Urinary bladder (tissue), 3 donors: ENCODE measurements at regions not wholly inside any gene's neighbourhood (a gene's known extent, or its start where the extent isn't known, plus 50 kb on each side); places are given as distances from the start of the nearest gene placed in this dataset.
"Not testable (repeated sequence)": the region's sequence is repeated elsewhere in the genome, so short reads cannot be mapped to it uniquely, and the experiment has no call there.

Source experiments
- DNase-seq: peaks from one replicate; pipeline ENCODE4 v3.0.0-alpha.2; 2015; ENCODE audit errors: extremely low spot score
- H3K27ac ChIP-seq: one replicate; pipeline ENCODE4 v1.5.1; 2013; ENCODE audit warnings: low read depth, mild to moderate bottlenecking, moderate library complexity
- H3K36me3 ChIP-seq: one replicate; pipeline ENCODE4 v1.6.1; 2013; ENCODE audit warnings: mild to moderate bottlenecking, moderate library complexity; ENCODE audit not compliant: insufficient read depth
- H3K4me1 ChIP-seq: one replicate; pipeline ENCODE4 v1.6.1; 2013; ENCODE audit warnings: mild to moderate bottlenecking, moderate library complexity; ENCODE audit not compliant: insufficient read depth
- H3K4me3 ChIP-seq: one replicate; pipeline ENCODE4 v1.5.1; 2013; ENCODE audit warnings: low read depth, low read length
- WGBS: extraction: QIAGEN DNeasy Blood & Tissue Kit; methylation state at CpG from one replicate; pipeline ENCODE4 v1.1.7; 2013; 5-methylcytosine and 5-hydroxymethylcytosine counted together
- donor health status: healthy with polysubstance abuse.
- donor health status: healthy.

- DNase-seq, result no peak
- WGBS, result 81% methylated on average over 35 of the region's 35 CpGs
- H3K36me3 ChIP-seq, result no peaks in the 10 kb centered on the region
- no peak overlapping the region for H3K27ac ChIP-seq
- H3K4me3 ChIP-seq, result no peak overlapping the region
- H3K4me1 ChIP-seq, result no peaks in the 10 kb centered on the region
Measured at GRCh38 chr16:29141586-29142324, 156.9 kb downstream of the LAT start.

DNA sequence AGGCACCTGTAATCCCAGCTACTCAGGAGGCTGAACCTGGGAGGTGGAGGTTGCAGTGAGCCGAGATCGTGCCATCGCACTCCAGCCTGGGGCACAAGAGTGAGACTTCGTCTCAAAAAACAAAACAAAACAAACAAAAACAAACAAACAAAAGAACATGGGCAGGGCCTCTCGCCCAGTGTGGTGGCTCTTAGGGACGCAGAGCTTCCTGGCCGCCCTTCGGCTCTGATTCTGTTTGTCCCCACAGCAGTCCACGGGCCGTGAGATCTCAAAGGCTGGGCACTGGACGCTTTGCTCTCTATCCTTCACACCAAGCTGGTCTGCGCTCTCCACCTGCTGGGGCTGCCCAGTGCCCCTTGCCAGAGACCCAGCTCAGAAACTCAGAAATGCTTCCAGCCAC lies 156.3 kb downstream of the LAT start:
- 87% methylated on average over 12 of the region's 12 CpGs for WGBS
- not testable (repeated sequence) for H3K36me3 ChIP-seq, H3K4me3 ChIP-seq, DNase-seq, H3K4me1 ChIP-seq, H3K27ac ChIP-seq

- not testable (repeated sequence) for H3K36me3 ChIP-seq, H3K4me1 ChIP-seq, H3K4me3 ChIP-seq, DNase-seq, H3K27ac ChIP-seq
- 56% methylated on average over 44 of the region's 44 CpGs for WGBS
Measured at GRCh38 chr16:29139901-29140855, 155.3 kb downstream of the LAT start.

DNA sequence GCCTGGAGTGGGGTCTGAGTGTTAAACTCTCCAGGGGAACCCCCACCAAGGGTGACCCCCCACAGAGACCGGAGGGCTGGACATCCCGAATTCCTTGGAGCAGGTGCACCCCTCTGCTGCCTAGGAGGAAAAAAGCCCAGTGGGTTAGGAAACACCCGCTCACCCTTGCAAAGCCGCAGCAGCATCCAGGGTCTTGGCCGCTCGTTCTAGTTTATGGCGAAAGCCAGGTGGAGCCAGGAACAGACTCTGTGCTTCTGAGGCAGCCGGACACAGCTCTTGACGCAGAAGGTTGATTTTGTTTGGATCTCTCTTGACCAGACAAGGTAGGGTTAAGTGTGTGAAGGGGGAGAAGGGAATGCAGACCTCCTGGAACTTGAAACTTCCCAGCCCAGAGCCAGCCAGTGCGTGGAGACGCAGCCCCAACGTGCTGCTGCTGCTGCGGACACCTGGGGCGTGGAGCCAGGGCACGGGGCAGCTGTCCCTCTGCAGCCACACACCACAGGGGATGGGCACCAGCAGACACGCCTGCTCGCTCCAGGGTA lies 154.5 kb downstream of the LAT start:
- 59% methylated on average over 17 of the region's 17 CpGs for WGBS
- H3K27ac ChIP-seq, result no peak overlapping the region
- no peaks in the 10 kb centered on the region for H3K36me3 ChIP-seq
- no peak for DNase-seq
- no peak overlapping the region for H3K4me3 ChIP-seq
- H3K4me1 ChIP-seq, result no peaks in the 10 kb centered on the region

GRCh38 chr16:29138698-29139097 lies 153.8 kb downstream of the LAT start:
- not testable (repeated sequence) for H3K4me3 ChIP-seq, H3K27ac ChIP-seq
- 78% methylated on average over 11 of the region's 11 CpGs for WGBS

GRCh38 chr16:29137894-29138662 lies 153.2 kb downstream of the LAT start:
- H3K4me3 ChIP-seq, DNase-seq, H3K4me1 ChIP-seq, H3K36me3 ChIP-seq, H3K27ac ChIP-seq: not testable (repeated sequence)
- 86% methylated on average over 26 of the region's 26 CpGs for whole genome bisulfite sequencing

More at GRCh38 chr16:29138698-29139097, 153.8 kb downstream of the LAT start:
- not testable (repeated sequence) for DNase-seq, H3K4me1 ChIP-seq, H3K36me3 ChIP-seq

GRCh38 chr16:29137461-29137860 lies 152.6 kb downstream of the LAT start:
- DNase-seq, H3K27ac ChIP-seq, H3K4me1 ChIP-seq, H3K4me3 ChIP-seq, H3K36me3 ChIP-seq: not testable (repeated sequence)
- WGBS, result 88% methylated on average over 7 of the region's 7 CpGs

- not testable (repeated sequence) for H3K4me3 ChIP-seq, DNase-seq, H3K36me3 ChIP-seq, H3K4me1 ChIP-seq, H3K27ac ChIP-seq
- 92% methylated on average over 8 of the region's 8 CpGs for WGBS
Measured at GRCh38 chr16:29136916-29137315, 152.1 kb downstream of the LAT start.

- H3K27ac ChIP-seq, H3K4me1 ChIP-seq, DNase-seq, H3K36me3 ChIP-seq, H3K4me3 ChIP-seq: not testable (repeated sequence)
- WGBS, result 96% methylated on average over 4 of the region's 4 CpGs
Measured at GRCh38 chr16:29136046-29136696, 151.3 kb downstream of the LAT start.

DNA sequence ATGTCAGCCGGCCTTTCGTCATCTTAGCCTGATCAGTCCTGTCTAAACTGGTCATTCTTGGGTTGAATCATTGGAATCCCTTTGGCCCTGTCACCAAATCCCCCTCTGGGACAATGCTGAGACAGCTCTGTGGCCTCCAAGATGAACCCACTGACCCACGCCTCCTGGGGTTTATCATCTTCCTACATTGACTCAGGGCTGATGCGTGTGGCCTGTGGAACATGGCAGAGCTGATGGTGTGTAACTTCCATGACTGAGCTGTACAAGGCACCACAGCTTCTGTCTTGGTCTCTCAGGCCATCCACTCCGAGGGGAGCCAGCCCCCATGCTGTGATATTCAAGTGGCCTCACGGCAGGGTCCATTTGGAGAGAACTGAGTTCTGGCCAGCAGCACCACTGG lies 150.2 kb downstream of the LAT start:
- 99% methylated on average over 6 of the region's 6 CpGs for WGBS
- not testable (repeated sequence) for H3K36me3 ChIP-seq, H3K4me3 ChIP-seq, DNase-seq, H3K4me1 ChIP-seq, H3K27ac ChIP-seq

DNA sequence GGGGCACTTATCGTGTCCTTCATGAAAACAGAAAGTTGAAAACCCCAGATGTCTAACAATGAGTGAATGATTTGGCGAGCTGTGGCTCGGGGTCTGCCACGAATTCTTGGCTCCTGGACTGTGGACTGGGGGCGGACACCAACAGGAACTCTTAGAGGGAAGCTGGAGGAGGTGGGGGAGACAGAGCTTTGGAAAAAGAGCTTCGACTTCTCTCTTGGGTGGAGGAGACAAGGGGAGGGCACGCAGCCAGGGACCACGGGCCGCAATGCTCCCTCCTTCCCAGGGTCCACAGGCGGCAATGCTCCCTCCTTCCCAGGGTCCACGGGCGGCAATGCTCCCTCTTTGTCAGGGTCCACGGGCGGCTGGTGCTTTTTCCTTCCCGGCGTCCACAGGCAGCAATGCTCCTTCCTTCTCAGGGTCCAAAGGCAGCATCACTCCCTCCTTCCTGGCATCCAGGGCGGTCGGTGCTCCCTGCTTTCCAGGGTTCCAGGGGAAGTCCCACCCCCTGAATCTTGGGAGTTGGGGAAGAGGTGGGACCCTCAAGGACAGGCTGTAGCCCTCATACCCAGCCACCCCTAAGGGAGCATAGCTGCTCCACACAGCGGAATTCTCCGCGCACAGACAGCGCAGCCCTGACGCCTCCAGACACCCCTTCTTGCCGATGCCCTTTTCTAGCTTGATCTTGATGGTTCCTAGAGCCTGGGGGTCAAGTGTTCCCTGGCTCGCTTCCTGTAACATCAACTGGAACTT lies 149.0 kb downstream of the LAT start:
- not testable (repeated sequence) for DNase-seq, H3K36me3 ChIP-seq, H3K27ac ChIP-seq, H3K4me1 ChIP-seq, H3K4me3 ChIP-seq
- 85% methylated on average over 25 of the region's 25 CpGs for WGBS

- not testable (repeated sequence) for H3K4me3 ChIP-seq, H3K36me3 ChIP-seq, DNase-seq, H3K27ac ChIP-seq, H3K4me1 ChIP-seq
- 87% methylated on average over 14 of the region's 19 CpGs for WGBS
Measured at GRCh38 chr16:29132869-29133268, 148.0 kb downstream of the LAT start.
